IMR-90 (cell line): ENCODE measurements at regions not wholly inside any gene's neighbourhood (a gene's known extent, or its start where the extent isn't known, plus 50 kb on each side); places are given as distances from the start of the nearest gene placed in this dataset.

ENCODE experiments used
- ATAC-seq: fragments of 200-7000 bp; cut with Tn5 transposase; 2 replicates; pipeline ENCODE4 v1.9.1; 2020; ENCODE audit warnings: low read depth, mild to moderate bottlenecking, moderate library complexity
- BruUV-seq: library from RNA; stranded (reverse); fragments of 400-500 nt; replicated peaks from 2 replicates; lab custom pipeline; 2021; lab: Mats Ljungman, UMichigan
- CTCF ChIA-PET: fragments of 300-600 bp; formaldehyde crosslinking; extraction: SDS; loops from one replicate; lab custom pipeline; 2021; ENCODE audit warnings: antibody characterized with exemption; lab: Yijun Ruan, JAX
- POLR2A ChIA-PET: fragments of 300-600 bp; sonication (Branson Sonifier 250); formaldehyde crosslinking; loops from one replicate; lab custom pipeline; 2022; ENCODE audit warnings: antibody characterized with exemption; ENCODE audit not compliant: unreplicated experiment; lab: Charles Lee
- DNase-seq: peaks from one replicate; pipeline ENCODE4 v3.0.0; 2013
- H2AFZ ChIP-seq: replicated peaks from 2 replicates; pipeline ENCODE3; 2013; ENCODE audit warnings: low read length, mild to moderate bottlenecking; ENCODE audit not compliant: poor library complexity
- H2AK5ac ChIP-seq: 2 replicates; pipeline ENCODE4 v1.6.1; 2013; ENCODE audit warnings: low read depth, low read length, inconsistent platforms
- H2AK9ac ChIP-seq: replicated peaks from 2 replicates; pipeline ENCODE3; 2013; ENCODE audit warnings: mild to moderate bottlenecking, low read depth, low read length, moderate library complexity; ENCODE audit not compliant: poor library complexity
- H2BK120ac ChIP-seq: 2 replicates; pipeline ENCODE4 v1.6.1; 2013; ENCODE audit warnings: low read depth, low read length, inconsistent platforms
- H2BK15ac ChIP-seq: 3 replicates; pipeline ENCODE4 v1.6.1; 2013; ENCODE audit warnings: low read depth, low read length, inconsistent platforms
- H2BK20ac ChIP-seq: 2 replicates; pipeline ENCODE4 v1.6.1; 2013; ENCODE audit warnings: low read depth, mild to moderate bottlenecking, inconsistent platforms, low read length, moderate library complexity
- H2BK5ac ChIP-seq: 2 replicates; pipeline ENCODE4 v1.6.1; 2013; ENCODE audit warnings: mild to moderate bottlenecking, low read depth, low read length, inconsistent platforms; ENCODE audit not compliant: poor library complexity, severe bottlenecking
- H3K14ac ChIP-seq: replicated peaks from 2 replicates; pipeline ENCODE4 v1.6.1; 2013; ENCODE audit warnings: low read depth, low read length, inconsistent platforms
- H3K18ac ChIP-seq: 2 replicates; pipeline ENCODE4 v1.6.1; 2013; ENCODE audit warnings: low read depth, low read length, control low read depth
- H3K23ac ChIP-seq: 2 replicates; pipeline ENCODE4 v1.6.1; 2013; ENCODE audit warnings: low read depth, low read length, inconsistent platforms
- H3K27ac ChIP-seq: 2 replicates; pipeline ENCODE4 v1.5.1; 2013; ENCODE audit warnings: mild to moderate bottlenecking, control low read depth, low read length; ENCODE audit not compliant: insufficient read depth
- H3K27me3 ChIP-seq: 2 replicates; pipeline ENCODE4 v1.6.1; 2013; ENCODE audit warnings: low read length; ENCODE audit not compliant: control insufficient read depth, insufficient read depth
- H3K36me3 ChIP-seq: 2 replicates; pipeline ENCODE4 v1.6.1; 2013; ENCODE audit warnings: low read length, mixed read lengths; ENCODE audit not compliant: control insufficient read depth, insufficient read depth
- H3K4ac ChIP-seq: 2 replicates; pipeline ENCODE4 v1.6.1; 2013; ENCODE audit warnings: low read depth, low read length, inconsistent platforms
- H3K4me1 ChIP-seq: 2 replicates; pipeline ENCODE4 v1.6.1; 2013; ENCODE audit warnings: low read length, mixed read lengths; ENCODE audit not compliant: control insufficient read depth, insufficient read depth
- H3K4me2 ChIP-seq: 2 replicates; pipeline ENCODE4 v1.6.1; 2013; ENCODE audit warnings: low read depth, mild to moderate bottlenecking, control low read depth, low read length, moderate library complexity
- H3K4me3 ChIP-seq: 2 replicates; pipeline ENCODE4 v1.5.1; 2013; ENCODE audit warnings: low read depth, mild to moderate bottlenecking, control low read depth, low read length, moderate library complexity; ENCODE audit not compliant: insufficient read depth
- H3K56ac ChIP-seq: 2 replicates; pipeline ENCODE4 v1.6.1; 2013; ENCODE audit warnings: low read length, inconsistent platforms; ENCODE audit not compliant: insufficient read depth; ENCODE audit errors: extremely low read depth
- H3K79me1 ChIP-seq, 2 experiments: 2 replicates each; pipeline ENCODE4 v1.6.1; 2013; ENCODE audit warnings: low read length in 2 of 2, inconsistent platforms in 1 of 2, low read depth in 1 of 2
- H3K9ac ChIP-seq: 2 replicates; pipeline ENCODE4 v1.6.1; 2013; ENCODE audit warnings: low read depth, low read length, control low read depth
- H3K9me1 ChIP-seq: 2 replicates; pipeline ENCODE4 v1.6.1; 2013; ENCODE audit warnings: low read length, inconsistent platforms; ENCODE audit not compliant: insufficient read depth
- H3K9me3 ChIP-seq: 2 replicates; pipeline ENCODE4 v1.6.1; 2013; ENCODE audit warnings: low read length; ENCODE audit not compliant: control insufficient read depth, insufficient read depth
- H4K20me1 ChIP-seq: 2 replicates; pipeline ENCODE4 v1.6.1; 2013; ENCODE audit warnings: low read length, inconsistent platforms; ENCODE audit not compliant: insufficient read depth
- H4K5ac ChIP-seq: 2 replicates; pipeline ENCODE4 v1.6.1; 2013; ENCODE audit warnings: mild to moderate bottlenecking, low read depth, low read length, control low read depth
- H4K8ac ChIP-seq, 2 experiments: 2 replicates each; pipeline ENCODE4 v1.6.1; 2013; ENCODE audit warnings: low read depth in 2 of 2, low read length in 2 of 2, control low read depth in 1 of 2, inconsistent platforms in 1 of 2
- H4K91ac ChIP-seq: 2 replicates; pipeline ENCODE4 v1.6.1; 2013; ENCODE audit warnings: low read depth, low read length, inconsistent platforms; ENCODE audit not compliant: insufficient read depth
- BHLHE40 ChIP-seq: fragments of 150-350 bp; IDR thresholded peaks from 2 replicates; pipeline ENCODE4 v1.6.1; 2016; ENCODE audit warnings: mild to moderate bottlenecking, low read depth, low read length
- CHD1 ChIP-seq: IDR thresholded peaks from 2 replicates; pipeline ENCODE4 v1.6.1; 2012; ENCODE audit warnings: low read depth, low read length, improper control_type of control experiment
- CTCF ChIP-seq: conservative IDR thresholded peaks from 2 replicates; pipeline ENCODE4 v1.5.1; 2012; ENCODE audit warnings: mild to moderate bottlenecking, low read depth, low read length, improper control_type of control experiment
- MAZ ChIP-seq: IDR thresholded peaks from 2 replicates; pipeline ENCODE4 v1.6.1; 2012; ENCODE audit warnings: low read depth, mild to moderate bottlenecking, low read length, improper control_type of control experiment, moderate library complexity, borderline replicate concordance
- MXI1 ChIP-seq: IDR thresholded peaks from 2 replicates; pipeline ENCODE4 v1.6.1; 2012; ENCODE audit warnings: low read depth, mild to moderate bottlenecking, low read length, moderate library complexity, borderline replicate concordance
- RAD21 ChIP-seq: IDR thresholded peaks from 2 replicates; pipeline ENCODE4 v1.6.1; 2012; ENCODE audit warnings: low read length, improper control_type of control experiment
- SMC3 ChIP-seq: fragments of 150-350 bp; IDR thresholded peaks from 2 replicates; pipeline ENCODE4 v1.6.1; 2016; ENCODE audit warnings: low read depth, mild to moderate bottlenecking, antibody characterized with exemption, low read length, moderate library complexity
- USF2 ChIP-seq: fragments of 150-350 bp; IDR thresholded peaks from 2 replicates; pipeline ENCODE4 v1.6.1; 2017; ENCODE audit warnings: mild to moderate bottlenecking, antibody characterized with exemption, low read length, low read depth
- WGBS, 2 experiments: methylation state at CpG; one replicate each; pipeline versions ENCODE4 v1.1.5 to v1.1.7; 2013; ENCODE audit warnings: missing lambda C conversion rate in 2 of 2; ENCODE audit not compliant: insufficient read length in 1 of 2; ENCODE audit errors: extremely low coverage in 2 of 2; 5-methylcytosine and 5-hydroxymethylcytosine counted together
- dilution Hi-C: fragments of 300-500 bp; cut with HindIII; formaldehyde crosslinking; loops from one replicate; pipeline ENCODE4 v1.14.3; 2018; ENCODE audit warnings: low sequenced_read_pairs; ENCODE audit not compliant: unreplicated experiment
- in situ Hi-C: fragments of 300-500 bp; cut with MboI; formaldehyde crosslinking; loops from 3 replicates; pipeline ENCODE4 v1.14.3; 2019; ENCODE audit warnings: low sequenced_read_pairs, inconsistent platforms, mixed read lengths
- intact Hi-C: fragments of 100-400 bp; cut with micrococcal nuclease; formaldehyde crosslinking; loops from 2 replicates; pipeline ENCODE4 v1.10.0; 2022

DNA sequence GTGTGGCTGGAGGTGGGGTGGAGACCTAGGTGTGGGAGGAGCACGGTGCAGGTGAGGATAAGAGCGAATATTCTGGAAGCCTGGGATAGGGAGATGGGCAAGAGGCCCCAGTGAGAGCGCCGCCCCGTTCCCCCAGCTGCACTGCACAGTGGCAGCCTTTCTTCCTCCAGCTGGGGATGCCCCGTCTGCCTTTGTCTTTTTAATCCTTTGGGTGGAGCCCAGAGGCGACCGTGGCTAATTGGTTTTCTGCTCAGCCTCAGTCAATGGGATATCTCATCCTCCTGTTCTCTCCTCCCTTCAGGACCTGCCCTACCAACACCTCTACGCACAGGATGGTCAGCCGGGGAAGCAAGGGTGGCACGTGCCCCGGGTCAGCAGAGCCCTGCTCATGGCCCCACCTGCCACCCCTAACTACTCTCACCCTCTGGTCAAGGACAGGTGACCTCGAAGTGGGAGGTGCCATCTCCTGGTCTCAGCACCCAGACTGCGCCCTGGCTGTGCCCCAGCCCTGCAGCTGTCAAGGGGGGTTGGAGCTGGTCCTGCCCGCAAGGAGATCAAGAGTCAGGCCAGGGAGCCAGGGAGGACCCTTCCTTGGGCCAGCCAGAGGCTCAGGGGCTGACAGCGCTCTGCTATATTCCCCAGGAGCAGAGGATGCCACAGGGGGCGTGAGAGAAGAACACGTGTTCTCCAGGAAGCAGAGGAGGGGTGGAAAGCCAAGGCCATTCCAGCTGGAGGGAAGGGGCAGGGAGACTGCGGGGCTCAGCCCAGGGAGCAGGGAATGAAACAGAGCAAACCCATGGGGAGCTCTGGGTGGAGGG, 64.0 kb downstream of the ADRA2C start:
- 49% methylated on average over 6 of the region's 19 CpGs; no CpG with 5 or more reads in 1 of the 2 experiments for WGBS, 2 experiments
- Histone ChIP-seq H4K20me1 (no peaks in the 10 kb centered on the region), H2AK5ac (no peak overlapping the region), H3K23ac (no peak overlapping the region), H3K56ac (no peak overlapping the region), H2BK15ac (no peak overlapping the region), H3K4me2 (no peak overlapping the region), H3K27ac (no peak overlapping the region), H3K4me1 (no peaks in the 10 kb centered on the region), H2BK5ac (no peak overlapping the region), H4K91ac (no peak overlapping the region), H2AFZ (no peak overlapping the region), H3K79me1 (no peaks in the 10 kb centered on the region), H2BK20ac (no peak overlapping the region), H3K14ac (no peak overlapping the region), H3K18ac (no peak overlapping the region), H3K4me3 (no peak overlapping the region), H3K27me3 (peaks cover 43% of the 10 kb centered on the region; the same call in 1 of the 2 replicates), H4K8ac (no peak overlapping the region), H3K36me3 (no peaks in the 10 kb centered on the region), H3K9me3 (no peaks in the 10 kb centered on the region), H2AK9ac (no peak overlapping the region), H4K5ac (no peak overlapping the region), H3K4ac (no peak overlapping the region), H3K9me1 (no peaks in the 10 kb centered on the region), H2BK120ac (no peak overlapping the region), H3K9ac (no peak overlapping the region)
- CTCF ChIA-PET, result no interaction called here
- no peak for ATAC-seq
- dilution Hi-C loops, result no loop called here
- POLR2A ChIA-PET, result no interaction called here
- DNase-seq, result no peak
- intact Hi-C loops, result no loop called here
- in situ Hi-C loops, result no loop called here
- no peak for TF ChIP-seq BHLHE40
- TF ChIP-seq RAD21, result no peak
- no peak for TF ChIP-seq CTCF
- no peak for TF ChIP-seq SMC3
- TF ChIP-seq MXI1, result no peak
- no peak for TF ChIP-seq CHD1
- no peak for TF ChIP-seq USF2
- no peak for TF ChIP-seq MAZ
- BruUV-seq, result no TSS peak
